ENCODE measurements at regions not wholly inside any gene's neighbourhood (a gene's known extent, or its start where the extent isn't known, plus 50 kb on each side); places are given as distances from the start of the nearest gene placed in this dataset.

DNA sequence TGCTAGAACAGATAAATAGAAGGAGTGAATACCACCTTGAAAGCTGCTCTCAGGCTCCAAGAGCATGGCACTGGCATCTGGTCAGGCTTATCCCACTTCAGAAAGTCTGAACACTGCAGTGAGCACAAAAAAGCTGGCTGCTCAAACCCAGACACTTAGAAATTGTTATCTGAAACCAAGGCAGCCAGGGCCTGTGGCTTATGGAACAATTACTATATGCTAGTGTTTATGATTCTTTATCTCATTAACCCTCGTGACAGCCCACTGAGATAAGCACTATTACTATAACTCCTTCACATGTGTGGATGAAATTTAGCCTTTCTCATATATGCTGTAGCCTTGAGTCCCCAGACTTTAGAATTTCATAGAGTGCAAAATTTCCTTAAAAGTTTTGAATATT, 400.2 kb downstream of the RAB38 start:
- TF ChIP-seq, protein P1, sequence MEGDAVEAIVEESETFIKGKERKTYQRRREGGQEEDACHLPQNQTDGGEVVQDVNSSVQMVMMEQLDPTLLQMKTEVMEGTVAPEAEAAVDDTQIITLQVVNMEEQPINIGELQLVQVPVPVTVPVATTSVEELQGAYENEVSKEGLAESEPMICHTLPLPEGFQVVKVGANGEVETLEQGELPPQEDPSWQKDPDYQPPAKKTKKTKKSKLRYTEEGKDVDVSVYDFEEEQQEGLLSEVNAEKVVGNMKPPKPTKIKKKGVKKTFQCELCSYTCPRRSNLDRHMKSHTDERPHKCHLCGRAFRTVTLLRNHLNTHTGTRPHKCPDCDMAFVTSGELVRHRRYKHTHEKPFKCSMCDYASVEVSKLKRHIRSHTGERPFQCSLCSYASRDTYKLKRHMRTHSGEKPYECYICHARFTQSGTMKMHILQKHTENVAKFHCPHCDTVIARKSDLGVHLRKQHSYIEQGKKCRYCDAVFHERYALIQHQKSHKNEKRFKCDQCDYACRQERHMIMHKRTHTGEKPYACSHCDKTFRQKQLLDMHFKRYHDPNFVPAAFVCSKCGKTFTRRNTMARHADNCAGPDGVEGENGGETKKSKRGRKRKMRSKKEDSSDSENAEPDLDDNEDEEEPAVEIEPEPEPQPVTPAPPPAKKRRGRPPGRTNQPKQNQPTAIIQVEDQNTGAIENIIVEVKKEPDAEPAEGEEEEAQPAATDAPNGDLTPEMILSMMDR (IDR thresholded peaks at IDR 0.05) = no peak
- no peak for TF ChIP-seq POLR2A (IDR thresholded peaks at IDR 0.05)

All from lower leg skin (tissue), 3 donors.